Lung microvascular endothelial cell (primary cell): ENCODE measurements at regions not wholly inside any gene's neighbourhood (a gene's known extent, or its start where the extent isn't known, plus 50 kb on each side); places are given as distances from the start of the nearest gene placed in this dataset.

Experiments used
- DNase-seq, 2 donors: peaks; one replicate each; pipeline versions ENCODE4 v3.0.0 to v3.0.0-alpha.2; 2010; ENCODE audit warnings: low read depth in 2 of 2

- DNase-seq = no peak
Observed at GRCh38 chr12:81958406-81958805, 199.3 kb upstream of the PPFIA2 start.

DNA sequence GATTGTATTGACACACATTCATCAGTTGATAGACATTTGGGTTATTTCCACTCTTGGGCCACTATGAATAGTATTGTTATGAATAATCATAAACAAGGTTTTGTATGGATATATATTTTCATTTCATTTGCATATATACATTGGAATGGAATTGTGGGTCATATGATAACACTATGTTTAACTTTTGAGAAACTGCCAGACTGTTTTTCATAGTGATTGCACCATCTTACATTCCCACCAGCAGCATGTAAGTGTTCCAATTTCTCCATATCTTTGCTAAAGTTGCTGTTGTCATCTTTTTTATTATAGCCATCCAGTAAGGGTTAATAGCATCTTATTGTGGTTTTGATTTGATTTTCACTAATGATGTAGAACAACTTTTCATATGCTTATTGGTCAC is 198.5 kb upstream of the PPFIA2 start:
- no peak for DNase-seq

- no peak for DNase-seq
Observed at GRCh38 chr12:81956468-81956860, 197.3 kb upstream of the PPFIA2 start.

GRCh38 chr12:81953541-81953940 is 194.4 kb upstream of the PPFIA2 start:
- DNase-seq = no peak

- no peak for DNase-seq
Observed at GRCh38 chr12:81950871-81951270, 191.7 kb upstream of the PPFIA2 start.

DNA sequence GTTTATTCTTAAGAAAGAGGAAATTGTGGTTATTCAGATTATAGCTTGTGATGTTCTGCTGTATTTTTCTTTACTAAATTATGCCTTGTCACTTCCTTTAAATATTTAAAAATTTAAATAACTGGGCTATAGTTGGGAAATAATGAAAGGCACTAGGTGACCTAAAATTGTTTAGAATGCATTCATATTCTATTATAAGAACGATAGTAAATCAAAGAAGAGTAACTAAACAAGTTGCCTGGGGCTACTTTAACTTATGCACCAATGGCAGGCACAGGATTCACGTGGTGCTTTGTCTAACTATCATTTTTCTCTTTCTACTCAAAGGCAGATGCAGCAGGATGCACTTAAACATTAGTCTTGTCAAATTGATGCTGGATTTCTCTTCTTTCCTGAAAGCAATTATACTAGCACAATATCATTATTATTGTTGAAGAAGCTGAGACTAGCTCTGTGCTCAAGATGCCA is 190.7 kb upstream of the PPFIA2 start:
- no peak for DNase-seq

DNA sequence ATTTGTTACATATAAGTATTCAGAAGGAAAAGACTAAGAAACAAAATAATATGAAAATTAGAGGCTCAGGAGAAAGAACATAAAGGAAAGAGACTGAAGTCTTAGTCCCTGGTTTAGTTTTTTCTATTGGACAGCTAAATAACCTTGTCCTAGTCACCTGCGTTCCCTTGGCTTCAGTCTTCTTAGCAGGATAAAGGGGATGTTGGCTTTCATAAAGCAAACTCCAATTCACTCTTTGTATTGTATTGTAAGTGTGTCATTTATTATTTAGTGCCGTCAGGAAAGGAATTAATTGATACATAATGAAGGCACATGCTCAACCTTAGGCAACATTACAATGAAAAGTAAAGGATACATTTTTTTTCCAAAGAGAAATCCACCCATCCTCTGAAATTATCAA is 190.3 kb upstream of the PPFIA2 start:
- no peak for DNase-seq

DNA sequence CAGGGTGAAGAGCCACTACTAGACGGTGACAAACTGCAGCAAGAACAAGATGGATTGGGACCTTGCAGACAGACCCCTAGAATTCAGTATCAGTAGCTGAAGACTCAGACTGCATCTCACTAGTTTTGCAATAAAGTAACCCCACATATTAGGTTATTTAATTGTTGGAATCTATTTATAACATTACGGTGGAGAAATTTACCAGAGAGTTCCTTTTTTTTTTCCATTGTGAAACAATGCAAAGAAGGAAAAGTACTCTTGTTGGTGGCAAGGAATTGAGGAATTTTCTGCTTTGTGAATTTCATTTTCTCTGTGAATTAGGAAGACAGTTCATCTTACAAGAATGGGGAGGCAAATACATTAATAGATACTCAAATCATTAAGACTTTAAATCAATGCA is 185.7 kb upstream of the PPFIA2 start:
- DNase-seq = no peak

DNA sequence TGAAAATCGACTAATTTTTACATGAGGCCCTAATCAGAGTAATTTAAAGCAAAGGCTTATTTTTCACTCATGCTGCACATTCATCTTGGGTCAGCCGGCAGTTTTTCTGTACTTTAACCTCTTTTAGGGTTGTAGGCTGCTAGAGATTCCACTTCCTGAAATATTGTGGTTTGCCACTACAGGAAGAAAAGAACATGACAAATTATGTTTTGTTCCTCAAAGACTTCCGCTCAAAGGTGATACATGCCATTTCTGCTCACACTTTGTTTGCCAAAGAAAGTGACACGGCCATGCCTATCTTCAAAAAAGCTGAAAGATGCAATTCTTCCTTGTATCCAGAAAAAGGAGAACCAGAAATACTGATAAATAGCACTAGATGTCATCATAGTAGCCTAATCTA is 183.4 kb upstream of the PPFIA2 start:
- DNase-seq = no peak

DNA sequence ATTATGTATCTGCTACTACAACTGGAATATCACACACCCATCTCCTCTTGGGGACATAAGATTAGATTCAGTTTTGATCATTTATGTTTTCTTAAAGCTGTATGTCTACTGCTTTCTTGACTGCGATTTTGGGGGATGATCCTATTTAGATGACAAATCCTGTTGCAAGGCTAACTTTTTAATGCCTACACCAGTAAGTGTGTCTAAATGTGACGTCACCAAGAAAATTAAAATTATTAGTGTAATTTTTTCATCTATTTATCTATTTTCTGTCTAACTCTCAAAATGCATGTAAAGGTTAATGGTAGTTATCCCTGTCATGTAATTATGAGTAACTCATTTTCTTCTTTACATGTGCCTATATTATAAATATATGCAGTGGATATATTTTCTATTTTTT is 170.9 kb upstream of the PPFIA2 start:
- no peak for DNase-seq

GRCh38 chr12:81896771-81897170 is 137.6 kb upstream of the PPFIA2 start:
- peak; percentile 1 to 2 for DNase-seq

DNA sequence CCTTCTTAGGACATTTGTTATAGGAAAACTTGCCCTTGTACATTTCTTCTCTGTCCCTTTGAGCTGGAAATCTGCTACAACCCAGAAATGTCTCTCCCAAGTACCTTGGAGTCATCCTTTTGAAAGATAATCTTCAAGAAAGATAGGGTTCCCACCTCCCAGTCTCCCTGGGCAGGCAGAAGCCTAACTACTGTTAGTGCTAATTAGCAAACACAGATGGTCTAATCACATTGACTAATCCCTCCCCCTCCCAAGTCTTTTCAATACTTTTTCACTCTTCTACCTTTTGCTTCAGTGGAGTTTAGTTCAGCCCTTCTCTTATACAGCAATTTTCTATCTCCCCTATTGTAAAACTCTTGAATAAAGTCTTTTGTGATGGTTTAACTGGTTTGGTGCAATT is 129.8 kb upstream of the PPFIA2 start:
- no peak for DNase-seq

GRCh38 chr12:81888106-81888740 is 129.1 kb upstream of the PPFIA2 start:
- DNase-seq = no peak

GRCh38 chr12:81874586-81874985 is 115.4 kb upstream of the PPFIA2 start:
- no peak for DNase-seq

DNA sequence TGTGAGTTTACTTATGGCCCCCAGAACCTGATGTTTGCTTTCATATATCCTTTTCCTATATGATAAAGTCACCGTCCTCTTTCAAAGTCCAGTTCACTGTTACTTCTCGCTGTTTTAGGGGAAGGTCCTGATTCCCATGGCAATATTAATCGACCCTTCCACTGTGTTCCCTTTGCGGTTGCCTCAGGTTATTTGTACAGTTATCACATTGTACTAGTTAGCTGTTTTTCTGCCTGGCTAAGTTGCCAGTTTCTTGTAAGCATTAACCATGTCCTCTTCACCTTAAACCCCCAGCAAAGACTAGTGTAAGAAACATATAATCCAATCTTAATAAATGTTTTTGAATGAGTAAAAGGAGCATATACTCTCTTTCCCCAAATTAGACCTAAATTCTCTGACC is 115.0 kb upstream of the PPFIA2 start:
- DNase-seq = no peak

DNA sequence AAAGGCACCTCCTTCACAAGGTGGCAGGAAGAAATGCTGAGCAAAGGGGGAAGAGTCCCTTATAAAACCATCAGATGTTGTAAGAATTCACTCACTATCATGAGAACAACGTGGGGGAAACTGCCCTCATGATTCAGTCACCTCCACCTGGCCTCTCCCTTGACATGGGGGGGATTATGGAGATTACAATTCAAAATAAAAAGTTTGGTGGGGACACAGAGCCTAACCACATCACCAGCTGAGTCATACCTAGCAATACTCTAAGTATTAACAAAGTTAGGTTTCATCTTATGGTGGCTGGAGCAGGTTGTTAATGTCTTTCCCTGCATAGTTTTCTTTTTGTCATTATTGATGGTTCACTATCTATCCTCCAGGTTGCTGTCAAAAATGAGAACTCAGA is 113.2 kb upstream of the PPFIA2 start:
- DNase-seq = no peak

- DNase-seq = no peak
Observed at GRCh38 chr12:81866081-81866480, 106.9 kb upstream of the PPFIA2 start.

- no peak for DNase-seq
Observed at GRCh38 chr12:81863406-81863805, 104.3 kb upstream of the PPFIA2 start.

- DNase-seq = peak in 1 of 2 donors; percentile 7
Observed at GRCh38 chr12:81859521-81859920, 100.4 kb upstream of the PPFIA2 start.

- no peak for DNase-seq
Observed at GRCh38 chr12:81843599-81843998, 84.4 kb upstream of the PPFIA2 start.

- no peak for DNase-seq
Observed at GRCh38 chr12:81835783-81836182, 76.6 kb upstream of the PPFIA2 start.

GRCh38 chr12:81819991-81820633 is 61.0 kb upstream of the PPFIA2 start:
- no peak for DNase-seq

GRCh38 chr12:81815611-81816010 is 56.5 kb upstream of the PPFIA2 start:
- no peak for DNase-seq

DNA sequence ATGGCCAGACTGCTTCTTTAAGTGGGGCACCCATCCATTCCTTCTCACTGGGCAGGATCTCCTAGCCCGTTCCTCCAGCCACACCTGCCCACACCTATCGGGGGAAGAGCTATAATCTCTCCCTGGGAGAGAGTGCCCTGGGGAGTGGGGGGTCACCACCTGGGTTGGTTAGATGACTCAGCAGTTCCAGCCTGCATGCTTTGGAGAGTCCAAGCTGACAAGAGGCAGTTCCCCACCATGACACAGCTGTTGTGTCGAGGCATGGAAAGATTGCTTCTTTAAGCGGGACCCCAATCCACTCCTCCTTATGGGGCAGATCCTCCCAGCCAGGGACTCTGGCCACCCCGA is 52.6 kb upstream of the PPFIA2 start:
- no peak for DNase-seq
